ENCODE measurements at regions not wholly inside any gene's neighbourhood (a gene's known extent, or its start where the extent isn't known, plus 50 kb on each side); places are given as distances from the start of the nearest gene placed in this dataset.

- Histone ChIP-seq H3K9ac (ENCODE audit: low read length) (no peak overlapping the region), H3K79me2 (ENCODE audit: low read length) (no peaks in the 10 kb centered on the region), H3K4me2 (ENCODE audit: low read length) (no peak overlapping the region), H3K9me3 (ENCODE audit: insufficient read depth, low read length) (no peaks in the 10 kb centered on the region), H3K27me3 (ENCODE audit: low read depth, low read length) (no peaks in the 10 kb centered on the region), H4K20me1 (ENCODE audit: insufficient read depth, low read length) (no peaks in the 10 kb centered on the region), H3K4me1 (ENCODE audit: low read length) (no peaks in the 10 kb centered on the region), H3K36me3 (replicated peaks; ENCODE audit: low read depth, low read length) (no peaks in the 10 kb centered on the region), H3K4me3 (ENCODE audit: low read length) (no peak overlapping the region), H3K27ac (ENCODE audit: low read length) (no peak overlapping the region), H2AFZ (ENCODE audit: low read depth, low read length) (no peak overlapping the region)
- TF ChIP-seq EZH2phosphoT487 (IDR thresholded peaks at IDR 0.05; ENCODE audit: low read depth) (no peak), CTCF (IDR thresholded peaks at IDR 0.05; ENCODE audit: low read depth, low read length) (no peak)
Measured at GRCh38 chr9:13485068-13485596, 205.6 kb upstream of the MPDZ start.

GRCh38 chr9:13484186-13484585 lies 204.7 kb upstream of the MPDZ start:
- H3K9me3 ChIP-seq (ENCODE audit: insufficient read depth, low read length) = no peaks in the 10 kb centered on the region
- no peak overlapping the region for H3K4me2 ChIP-seq (ENCODE audit: low read length)
- no peaks in the 10 kb centered on the region for H3K27me3 ChIP-seq (ENCODE audit: low read depth, low read length)
- H3K36me3 ChIP-seq (replicated peaks; ENCODE audit: low read depth, low read length) = no peaks in the 10 kb centered on the region
- no peak overlapping the region for H3K27ac ChIP-seq (ENCODE audit: low read length)
- H2AFZ ChIP-seq (ENCODE audit: low read depth, low read length) = no peak overlapping the region
- TF ChIP-seq EZH2phosphoT487 (IDR thresholded peaks at IDR 0.05; ENCODE audit: low read depth) = no peak
- TF ChIP-seq CTCF (IDR thresholded peaks at IDR 0.05; ENCODE audit: low read depth, low read length) = no peak
- no peaks in the 10 kb centered on the region for H3K79me2 ChIP-seq (ENCODE audit: low read length)
- no peaks in the 10 kb centered on the region for H4K20me1 ChIP-seq (ENCODE audit: insufficient read depth, low read length)
- H3K4me3 ChIP-seq (ENCODE audit: low read length) = no peak overlapping the region
- no peaks in the 10 kb centered on the region for H3K4me1 ChIP-seq (ENCODE audit: low read length)
- no peak overlapping the region for H3K9ac ChIP-seq (ENCODE audit: low read length)

GRCh38 chr9:13481274-13481673 lies 201.8 kb upstream of the MPDZ start:
- H3K9ac ChIP-seq (ENCODE audit: low read length) = no peak overlapping the region
- no peak overlapping the region for H3K4me2 ChIP-seq (ENCODE audit: low read length)
- H3K4me1 ChIP-seq (ENCODE audit: low read length) = no peaks in the 10 kb centered on the region
- no peak overlapping the region for H3K27ac ChIP-seq (ENCODE audit: low read length)
- H3K36me3 ChIP-seq (replicated peaks; ENCODE audit: low read depth, low read length) = no peaks in the 10 kb centered on the region
- no peaks in the 10 kb centered on the region for H4K20me1 ChIP-seq (ENCODE audit: insufficient read depth, low read length)
- H3K79me2 ChIP-seq (ENCODE audit: low read length) = no peaks in the 10 kb centered on the region
- H2AFZ ChIP-seq (ENCODE audit: low read depth, low read length) = no peak overlapping the region
- no peaks in the 10 kb centered on the region for H3K27me3 ChIP-seq (ENCODE audit: low read depth, low read length)
- TF ChIP-seq EZH2phosphoT487 (IDR thresholded peaks at IDR 0.05; ENCODE audit: low read depth) (no peak), CTCF (IDR thresholded peaks at IDR 0.05; ENCODE audit: low read depth, low read length) (no peak)
- no peaks in the 10 kb centered on the region for H3K9me3 ChIP-seq (ENCODE audit: insufficient read depth, low read length)
- H3K4me3 ChIP-seq (ENCODE audit: low read length) = no peak overlapping the region

- Histone ChIP-seq H3K79me2 (ENCODE audit: low read length) (no peaks in the 10 kb centered on the region), H3K27ac (ENCODE audit: low read length) (no peak overlapping the region), H4K20me1 (ENCODE audit: insufficient read depth, low read length) (no peaks in the 10 kb centered on the region), H2AFZ (ENCODE audit: low read depth, low read length) (no peak overlapping the region), H3K9me3 (ENCODE audit: insufficient read depth, low read length) (no peaks in the 10 kb centered on the region), H3K27me3 (ENCODE audit: low read depth, low read length) (no peaks in the 10 kb centered on the region), H3K36me3 (replicated peaks; ENCODE audit: low read depth, low read length) (no peaks in the 10 kb centered on the region), H3K4me1 (ENCODE audit: low read length) (no peaks in the 10 kb centered on the region), H3K4me2 (ENCODE audit: low read length) (no peak overlapping the region), H3K9ac (ENCODE audit: low read length) (no peak overlapping the region), H3K4me3 (ENCODE audit: low read length) (no peak overlapping the region)
- TF ChIP-seq EZH2phosphoT487 (IDR thresholded peaks at IDR 0.05; ENCODE audit: low read depth) (no peak), CTCF (IDR thresholded peaks at IDR 0.05; ENCODE audit: low read depth, low read length) (no peak)
Measured at GRCh38 chr9:13480693-13481092, 201.2 kb upstream of the MPDZ start.

Measured in OCI-LY3 (cell line).